ENCODE measurements at regions not wholly inside any gene's neighbourhood (a gene's known extent, or its start where the extent isn't known, plus 50 kb on each side); places are given as distances from the start of the nearest gene placed in this dataset.
"Not testable (repeated sequence)": the region's sequence is repeated elsewhere in the genome, so short reads cannot be mapped to it uniquely, and the experiment has no call there.

GRCh38 chr9:38126730-38127129 is 57.7 kb upstream of the SHB start:
- intact Hi-C loops (cut with DNase I, micrococcal nuclease): no loop called here
- CTCF ChIA-PET: no interaction called here
- Histone ChIP-seq H3K36me3 (ENCODE audit: insufficient read depth, low read length) (no peaks in the 10 kb centered on the region), H3K4me1 (ENCODE audit: insufficient read depth, low read length) (no peaks in the 10 kb centered on the region), H3K27ac (ENCODE audit: low read depth in 1 of 2, low read length in 2 of 2) (no peak overlapping the region), H3K27me3 (ENCODE audit: control insufficient read depth in 1 of 2, insufficient read depth in 2 of 2, low read length in 2 of 2) (peaks cover 0 to 3% of the 10 kb centered on the region in 2 experiments), H3K4me3 (ENCODE audit: low read length) (no peak overlapping the region), H3K9me3 (ENCODE audit: control insufficient read depth in 1 of 2, insufficient read depth in 1 of 2, low read length in 2 of 2) (no peaks in the 10 kb centered on the region)
- TF ChIP-seq, protein P1, sequence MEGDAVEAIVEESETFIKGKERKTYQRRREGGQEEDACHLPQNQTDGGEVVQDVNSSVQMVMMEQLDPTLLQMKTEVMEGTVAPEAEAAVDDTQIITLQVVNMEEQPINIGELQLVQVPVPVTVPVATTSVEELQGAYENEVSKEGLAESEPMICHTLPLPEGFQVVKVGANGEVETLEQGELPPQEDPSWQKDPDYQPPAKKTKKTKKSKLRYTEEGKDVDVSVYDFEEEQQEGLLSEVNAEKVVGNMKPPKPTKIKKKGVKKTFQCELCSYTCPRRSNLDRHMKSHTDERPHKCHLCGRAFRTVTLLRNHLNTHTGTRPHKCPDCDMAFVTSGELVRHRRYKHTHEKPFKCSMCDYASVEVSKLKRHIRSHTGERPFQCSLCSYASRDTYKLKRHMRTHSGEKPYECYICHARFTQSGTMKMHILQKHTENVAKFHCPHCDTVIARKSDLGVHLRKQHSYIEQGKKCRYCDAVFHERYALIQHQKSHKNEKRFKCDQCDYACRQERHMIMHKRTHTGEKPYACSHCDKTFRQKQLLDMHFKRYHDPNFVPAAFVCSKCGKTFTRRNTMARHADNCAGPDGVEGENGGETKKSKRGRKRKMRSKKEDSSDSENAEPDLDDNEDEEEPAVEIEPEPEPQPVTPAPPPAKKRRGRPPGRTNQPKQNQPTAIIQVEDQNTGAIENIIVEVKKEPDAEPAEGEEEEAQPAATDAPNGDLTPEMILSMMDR (IDR thresholded peaks at IDR 0.05): no peak
- no peaks in the 10 kb centered on the region for H3K36me3 Mint-ChIP-seq (ENCODE audit: low read depth)
- peaks cover 26% of the 10 kb centered on the region for H3K27me3 Mint-ChIP-seq
- no peak overlapping the region for H3K27ac Mint-ChIP-seq
- H3K4me1 Mint-ChIP-seq (ENCODE audit: low read depth): no peaks in the 10 kb centered on the region
- H3K4me3 Mint-ChIP-seq: no peak overlapping the region
- ATAC-seq (ENCODE audit: poor library complexity): no peak
- POLR2A ChIA-PET: no interaction called here
- no peaks in the 10 kb centered on the region for H3K9me3 Mint-ChIP-seq
- no peak for DNase-seq

GRCh38 chr9:38125889-38126288 is 56.9 kb upstream of the SHB start:
- H3K27ac Mint-ChIP-seq: no peak overlapping the region
- intact Hi-C loops (cut with DNase I, micrococcal nuclease): no loop called here

DNA sequence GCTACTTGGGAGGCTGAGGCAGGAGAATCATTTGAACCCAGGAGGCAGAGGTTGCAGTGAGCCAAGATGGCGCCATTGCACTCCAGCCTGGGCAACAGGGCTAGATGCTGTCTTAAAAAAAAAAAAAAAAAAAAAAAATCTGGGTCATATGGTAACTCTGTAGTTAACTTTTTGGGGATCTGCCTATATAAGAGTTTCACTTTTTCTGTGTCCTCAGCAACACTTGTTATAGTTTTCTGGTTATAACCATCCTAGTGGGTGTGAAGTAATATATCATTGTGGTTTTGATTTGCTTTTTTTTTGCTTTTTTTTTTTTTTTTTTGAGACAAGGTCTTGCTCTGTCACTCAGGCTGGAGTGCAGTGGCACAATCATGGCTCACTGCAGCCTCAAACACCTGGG is 54.3 kb upstream of the SHB start:
- H3K36me3 Mint-ChIP-seq (ENCODE audit: low read depth); ATAC-seq (ENCODE audit: poor library complexity); H3K27ac ChIP-seq (ENCODE audit: low read depth in 1 of 2, low read length in 2 of 2); H3K36me3 ChIP-seq (ENCODE audit: insufficient read depth, low read length); H3K9me3 Mint-ChIP-seq; H3K4me1 Mint-ChIP-seq (ENCODE audit: low read depth); H3K9me3 ChIP-seq (ENCODE audit: control insufficient read depth in 1 of 2, insufficient read depth in 1 of 2, low read length in 2 of 2); intact Hi-C loops (cut with DNase I, micrococcal nuclease); H3K4me1 ChIP-seq (ENCODE audit: insufficient read depth, low read length); H3K4me3 Mint-ChIP-seq; H3K4me3 ChIP-seq (ENCODE audit: low read length); H3K27ac Mint-ChIP-seq; POLR2A ChIA-PET; CTCF ChIA-PET; H3K27me3 ChIP-seq (ENCODE audit: control insufficient read depth in 1 of 2, insufficient read depth in 2 of 2, low read length in 2 of 2): not testable (repeated sequence)
- peak in 1 of 14 experiments; percentile 2 for DNase-seq
- H3K27me3 Mint-ChIP-seq: peaks cover 37% of the 10 kb centered on the region

More at GRCh38 chr9:38125889-38126288, 56.9 kb upstream of the SHB start:
- H3K4me1 Mint-ChIP-seq (ENCODE audit: low read depth): no peaks in the 10 kb centered on the region
- H3K9me3 Mint-ChIP-seq: no peaks in the 10 kb centered on the region
- H3K36me3 ChIP-seq (ENCODE audit: insufficient read depth, low read length): no peaks in the 10 kb centered on the region
- no peak overlapping the region for H3K4me3 ChIP-seq (ENCODE audit: low read length)
- H3K27ac ChIP-seq (ENCODE audit: low read depth in 1 of 2, low read length in 2 of 2): no peak overlapping the region
- H3K9me3 ChIP-seq (ENCODE audit: control insufficient read depth in 1 of 2, insufficient read depth in 1 of 2, low read length in 2 of 2): no peaks in the 10 kb centered on the region
- ATAC-seq (ENCODE audit: poor library complexity) (no peak), DNase-seq (no peak)
- H3K27me3 Mint-ChIP-seq: peaks cover 26% of the 10 kb centered on the region
- CTCF ChIA-PET: no interaction called here
- H3K4me1 ChIP-seq (ENCODE audit: insufficient read depth, low read length): no peaks in the 10 kb centered on the region
- H3K27me3 ChIP-seq (ENCODE audit: control insufficient read depth in 1 of 2, insufficient read depth in 2 of 2, low read length in 2 of 2): peaks cover 0 to 3% of the 10 kb centered on the region in 2 experiments
- H3K4me3 Mint-ChIP-seq: no peak overlapping the region
- POLR2A ChIA-PET: no interaction called here
- no peaks in the 10 kb centered on the region for H3K36me3 Mint-ChIP-seq (ENCODE audit: low read depth)
- TF ChIP-seq, protein P1 (IDR thresholded peaks at IDR 0.05): no peak

DNA sequence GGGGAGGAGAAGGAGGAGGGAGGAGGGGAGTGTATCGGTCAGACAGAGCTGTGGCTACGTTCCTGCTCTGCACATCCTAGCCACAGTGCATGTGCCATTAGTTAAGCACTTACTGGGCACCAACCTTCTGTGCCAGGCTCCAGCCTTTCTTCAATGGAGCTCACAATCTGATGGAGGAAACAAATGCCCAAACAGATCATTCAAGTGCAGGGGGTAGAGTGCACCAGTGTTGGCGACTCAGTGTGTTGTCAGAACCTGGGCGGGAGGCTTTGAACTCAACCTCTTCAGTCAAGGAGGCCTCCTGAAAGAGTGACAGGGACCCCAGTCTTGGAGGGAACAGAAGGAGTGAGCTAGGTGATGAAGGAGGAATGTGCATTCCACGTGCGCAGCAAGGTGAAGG is 51.9 kb upstream of the SHB start:
- H3K4me1 ChIP-seq (ENCODE audit: insufficient read depth, low read length): no peaks in the 10 kb centered on the region
- no peaks in the 10 kb centered on the region for H3K9me3 Mint-ChIP-seq
- H3K36me3 Mint-ChIP-seq (ENCODE audit: low read depth): no peaks in the 10 kb centered on the region
- H3K36me3 ChIP-seq (ENCODE audit: insufficient read depth, low read length): no peaks in the 10 kb centered on the region
- CTCF ChIA-PET: no interaction called here
- TF ChIP-seq, protein P1 (IDR thresholded peaks at IDR 0.05): no peak
- no peak overlapping the region for H3K27ac ChIP-seq (ENCODE audit: low read depth in 1 of 2, low read length in 2 of 2)
- no peak overlapping the region for H3K27ac Mint-ChIP-seq
- intact Hi-C loops (cut with DNase I, micrococcal nuclease): no loop called here
- no peaks in the 10 kb centered on the region for H3K4me1 Mint-ChIP-seq (ENCODE audit: low read depth)
- no peak overlapping the region for H3K4me3 ChIP-seq (ENCODE audit: low read length)
- POLR2A ChIA-PET: no interaction called here
- DNase-seq (no peak), ATAC-seq (ENCODE audit: poor library complexity) (no peak)
- H3K9me3 ChIP-seq (ENCODE audit: control insufficient read depth in 1 of 2, insufficient read depth in 1 of 2, low read length in 2 of 2): no peaks in the 10 kb centered on the region
- peaks cover 25% of the 10 kb centered on the region for H3K27me3 Mint-ChIP-seq
- H3K27me3 ChIP-seq (ENCODE audit: control insufficient read depth in 1 of 2, insufficient read depth in 2 of 2, low read length in 2 of 2): peaks cover 3 to 6% of the 10 kb centered on the region in 2 experiments
- H3K4me3 Mint-ChIP-seq: no peak overlapping the region
